ENCODE measurements at regions not wholly inside any gene's neighbourhood (a gene's known extent, or its start where the extent isn't known, plus 50 kb on each side); places are given as distances from the start of the nearest gene placed in this dataset.

DNA sequence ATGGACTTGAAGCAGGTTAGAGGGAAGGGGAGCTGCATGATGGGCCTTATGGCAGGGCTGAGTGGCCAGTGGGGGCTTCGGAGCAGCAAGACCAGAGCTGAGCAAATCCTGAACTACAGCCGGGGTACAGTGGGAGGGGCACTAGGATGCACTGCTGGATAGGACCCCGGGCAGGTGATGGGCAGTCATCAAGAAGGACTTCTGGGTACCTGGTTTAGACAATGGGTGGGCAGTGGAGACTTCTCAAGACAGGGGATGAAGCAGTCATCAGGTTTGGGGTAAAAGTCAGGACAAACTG, 507.4 kb upstream of the MYT1L start:
- no peaks in the 10 kb centered on the region for H3K27me3 ChIP-seq (ENCODE audit: control insufficient read depth, low read length)
- H4K20me1 ChIP-seq (ENCODE audit: control insufficient read depth, insufficient read depth, low read depth, low read length), result no peaks in the 10 kb centered on the region
- TF ChIP-seq, protein P1, sequence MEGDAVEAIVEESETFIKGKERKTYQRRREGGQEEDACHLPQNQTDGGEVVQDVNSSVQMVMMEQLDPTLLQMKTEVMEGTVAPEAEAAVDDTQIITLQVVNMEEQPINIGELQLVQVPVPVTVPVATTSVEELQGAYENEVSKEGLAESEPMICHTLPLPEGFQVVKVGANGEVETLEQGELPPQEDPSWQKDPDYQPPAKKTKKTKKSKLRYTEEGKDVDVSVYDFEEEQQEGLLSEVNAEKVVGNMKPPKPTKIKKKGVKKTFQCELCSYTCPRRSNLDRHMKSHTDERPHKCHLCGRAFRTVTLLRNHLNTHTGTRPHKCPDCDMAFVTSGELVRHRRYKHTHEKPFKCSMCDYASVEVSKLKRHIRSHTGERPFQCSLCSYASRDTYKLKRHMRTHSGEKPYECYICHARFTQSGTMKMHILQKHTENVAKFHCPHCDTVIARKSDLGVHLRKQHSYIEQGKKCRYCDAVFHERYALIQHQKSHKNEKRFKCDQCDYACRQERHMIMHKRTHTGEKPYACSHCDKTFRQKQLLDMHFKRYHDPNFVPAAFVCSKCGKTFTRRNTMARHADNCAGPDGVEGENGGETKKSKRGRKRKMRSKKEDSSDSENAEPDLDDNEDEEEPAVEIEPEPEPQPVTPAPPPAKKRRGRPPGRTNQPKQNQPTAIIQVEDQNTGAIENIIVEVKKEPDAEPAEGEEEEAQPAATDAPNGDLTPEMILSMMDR (IDR thresholded peaks at IDR 0.05; ENCODE audit: low read depth, low read length, poor library complexity, severe bottlenecking), result no peak
- TF ChIP-seq EZH2phosphoT487 (IDR thresholded peaks at IDR 0.05; ENCODE audit: borderline replicate concordance, low read length), result no peak
- H3K79me2 ChIP-seq (ENCODE audit: control insufficient read depth, low read length), result no peaks in the 10 kb centered on the region
- no peaks in the 10 kb centered on the region for H3K36me3 ChIP-seq (ENCODE audit: control insufficient read depth, low read length)
- no peaks in the 10 kb centered on the region for H3K9me2 ChIP-seq (replicated peaks; ENCODE audit: control insufficient read depth, low read length)
- H3K4me1 ChIP-seq (ENCODE audit: control insufficient read depth, low read length), result no peaks in the 10 kb centered on the region
- no peak overlapping the region for H3K4me2 ChIP-seq (ENCODE audit: low read length)
- no peaks in the 10 kb centered on the region for H3F3A ChIP-seq (ENCODE audit: control insufficient read depth, insufficient read depth)
- H3K4me3 ChIP-seq (ENCODE audit: low read length), result no peak overlapping the region
- no peak overlapping the region for H3K27ac ChIP-seq (ENCODE audit: low read depth, low read length)
- no peaks in the 10 kb centered on the region for H3K9me3 ChIP-seq (ENCODE audit: control insufficient read depth, insufficient read depth, low read length)

DNA sequence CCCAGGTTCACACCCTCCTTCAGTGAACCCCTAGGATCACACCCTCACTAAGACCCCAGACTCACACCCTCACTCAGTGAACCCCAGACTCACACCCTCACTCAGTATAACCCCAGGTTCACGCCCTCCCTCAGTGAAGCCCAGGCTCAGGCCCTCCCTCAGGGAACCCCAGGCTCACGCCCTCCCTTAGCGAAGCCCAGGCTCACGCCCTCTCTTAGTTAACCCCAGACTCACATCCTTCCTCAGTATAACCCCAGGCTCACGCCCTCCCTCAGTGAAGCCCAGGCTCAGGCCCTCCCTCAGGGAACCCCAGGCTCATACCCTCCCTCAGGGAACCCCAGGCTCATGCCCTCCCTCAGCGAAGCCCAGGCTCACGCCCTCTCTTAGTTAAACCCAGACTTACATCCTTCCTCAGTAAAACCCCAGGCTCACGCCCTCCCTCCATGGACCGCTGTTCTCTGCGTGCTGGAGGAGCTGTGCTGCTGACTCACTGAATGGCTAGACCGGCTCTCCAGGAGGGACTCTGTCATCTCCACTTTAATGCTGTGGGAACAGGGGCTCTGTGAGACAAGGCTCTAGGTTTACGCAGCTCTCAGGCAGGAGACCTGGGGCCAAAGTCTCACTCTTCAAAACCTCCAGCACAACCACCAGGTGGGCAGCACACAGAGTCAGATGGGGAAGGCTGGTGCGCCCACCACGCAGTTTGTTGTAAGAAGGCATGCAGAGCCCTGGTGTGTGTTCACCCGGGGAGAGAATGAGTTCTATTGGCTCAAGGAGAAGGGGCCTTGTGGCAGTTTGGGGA, 506.9 kb upstream of the MYT1L start:
- Histone ChIP-seq H3K4me2 (ENCODE audit: low read length) (no peak overlapping the region), H3K9me2 (replicated peaks; ENCODE audit: control insufficient read depth, low read length) (no peaks in the 10 kb centered on the region), H3K36me3 (ENCODE audit: control insufficient read depth, low read length) (no peaks in the 10 kb centered on the region), H3K27me3 (ENCODE audit: control insufficient read depth, low read length) (no peaks in the 10 kb centered on the region), H3K4me3 (ENCODE audit: low read length) (no peak overlapping the region), H3F3A (ENCODE audit: control insufficient read depth, insufficient read depth) (no peaks in the 10 kb centered on the region), H3K4me1 (ENCODE audit: control insufficient read depth, low read length) (no peaks in the 10 kb centered on the region), H3K79me2 (ENCODE audit: control insufficient read depth, low read length) (no peaks in the 10 kb centered on the region), H3K9me3 (ENCODE audit: control insufficient read depth, insufficient read depth, low read length) (no peaks in the 10 kb centered on the region), H4K20me1 (ENCODE audit: control insufficient read depth, insufficient read depth, low read depth, low read length) (no peaks in the 10 kb centered on the region), H3K27ac (ENCODE audit: low read depth, low read length) (no peak overlapping the region)
- no peak for TF ChIP-seq EZH2phosphoT487 (IDR thresholded peaks at IDR 0.05; ENCODE audit: borderline replicate concordance, low read length)
- TF ChIP-seq, protein P1 (IDR thresholded peaks at IDR 0.05; ENCODE audit: low read depth, low read length, poor library complexity, severe bottlenecking), result no peak

DNA sequence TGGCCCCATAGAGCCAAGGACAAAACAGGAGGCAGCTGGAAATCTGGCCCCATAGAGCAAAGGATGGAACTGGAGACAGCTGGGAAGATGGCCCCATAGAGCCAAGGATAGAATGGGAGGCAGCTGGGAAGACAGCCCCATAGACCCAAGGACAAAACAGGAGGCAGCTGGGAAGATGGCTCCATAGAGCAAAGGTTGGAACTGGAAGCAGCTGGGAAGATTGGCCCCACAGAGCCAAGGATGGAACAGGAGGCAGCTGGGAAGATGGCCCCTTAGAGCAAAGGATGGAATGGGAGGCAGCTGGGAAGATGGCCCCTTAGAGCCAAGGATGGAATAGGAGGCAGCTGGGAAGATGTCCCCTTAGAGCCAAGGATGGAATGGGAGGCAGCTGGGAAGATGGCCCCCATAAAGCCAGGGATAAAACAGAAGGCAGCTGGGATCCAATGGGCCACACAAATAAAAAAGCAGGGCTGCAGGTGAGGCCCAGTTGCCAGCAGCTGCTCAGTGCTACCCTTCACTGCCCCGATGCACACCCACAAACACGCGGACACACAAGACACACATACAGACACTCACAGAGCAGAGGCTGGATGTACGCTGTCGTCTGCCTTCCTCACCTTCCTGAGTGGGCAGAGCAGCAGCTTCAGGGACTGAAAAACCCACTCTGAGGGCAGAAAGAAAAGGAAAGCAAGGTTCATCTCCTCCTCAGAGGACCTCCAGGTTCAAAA, 505.4 kb upstream of the MYT1L start:
- no peaks in the 10 kb centered on the region for H3K27me3 ChIP-seq (ENCODE audit: control insufficient read depth, low read length)
- H3F3A ChIP-seq (ENCODE audit: control insufficient read depth, insufficient read depth), result no peaks in the 10 kb centered on the region
- H3K4me2 ChIP-seq (ENCODE audit: low read length), result no peak overlapping the region

More for the DNA sequence above, 505.4 kb upstream of the MYT1L start:
- Histone ChIP-seq H4K20me1 (ENCODE audit: control insufficient read depth, insufficient read depth, low read depth, low read length) (no peaks in the 10 kb centered on the region), H3K36me3 (ENCODE audit: control insufficient read depth, low read length) (no peaks in the 10 kb centered on the region), H3K4me3 (ENCODE audit: low read length) (no peak overlapping the region), H3K9me2 (replicated peaks; ENCODE audit: control insufficient read depth, low read length) (no peaks in the 10 kb centered on the region), H3K4me1 (ENCODE audit: control insufficient read depth, low read length) (no peaks in the 10 kb centered on the region), H3K9me3 (ENCODE audit: control insufficient read depth, insufficient read depth, low read length) (no peaks in the 10 kb centered on the region), H3K79me2 (ENCODE audit: control insufficient read depth, low read length) (no peaks in the 10 kb centered on the region), H3K27ac (ENCODE audit: low read depth, low read length) (no peak overlapping the region)
- TF ChIP-seq, protein P1 (IDR thresholded peaks at IDR 0.05; ENCODE audit: low read depth, low read length, poor library complexity, severe bottlenecking), result no peak
- TF ChIP-seq EZH2phosphoT487 (IDR thresholded peaks at IDR 0.05; ENCODE audit: borderline replicate concordance, low read length), result no peak

Measured in DOHH2 (cell line).